GM21526 (cell line): ENCODE measurements at regions not wholly inside any gene's neighbourhood (a gene's known extent, or its start where the extent isn't known, plus 50 kb on each side); places are given as distances from the start of the nearest gene placed in this dataset.

Source experiments
- ATAC-seq: cut with Tn5 transposase; IDR thresholded peaks from one replicate; pipeline ENCODE4 v1.9.1; 2021; ENCODE audit warnings: moderate library complexity; ENCODE audit not compliant: unreplicated experiment, low FRiP score

DNA sequence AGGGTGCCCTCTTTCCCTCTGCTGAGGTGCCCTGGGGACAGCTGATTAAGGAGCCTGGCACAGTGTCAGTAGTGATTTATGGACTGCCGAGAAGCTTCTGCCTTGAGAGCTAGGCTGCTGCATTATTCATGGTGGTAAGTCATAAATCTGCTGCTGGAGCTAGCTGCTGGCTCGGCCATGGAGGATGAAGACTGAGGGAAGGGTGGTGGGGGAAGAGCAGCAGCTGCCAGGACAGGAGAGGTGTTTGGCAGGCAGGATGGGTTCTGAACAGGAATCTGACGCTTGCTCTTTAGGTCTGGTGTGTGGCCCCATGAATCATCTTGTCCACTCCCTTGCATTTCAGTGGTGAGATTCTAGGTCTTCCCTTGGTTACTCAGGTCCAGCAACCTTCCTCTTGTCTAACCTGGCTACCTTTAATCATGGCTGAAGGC lies 296.3 kb downstream of the DYSF start:
- no peak for ATAC-seq

DNA sequence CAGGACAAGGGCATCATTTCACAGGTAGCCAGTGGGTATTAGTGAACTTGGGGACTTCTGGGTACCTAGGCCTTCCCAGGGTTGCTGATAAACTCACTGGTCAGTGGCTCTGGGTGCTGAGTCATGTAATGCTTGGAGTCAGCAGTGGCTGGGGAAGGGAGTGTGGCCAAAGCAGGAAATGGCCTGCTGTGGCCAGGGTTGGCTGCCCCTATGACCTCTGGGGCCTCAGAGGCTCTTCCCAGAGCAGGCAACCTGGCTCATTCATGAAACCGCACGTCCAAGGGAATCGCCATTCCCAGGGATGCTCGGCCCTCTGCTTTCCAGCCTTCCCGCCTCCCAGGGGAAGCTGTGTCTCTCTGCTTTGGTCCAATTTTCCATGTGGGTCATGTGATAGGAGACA lies 294.9 kb downstream of the DYSF start:
- no peak for ATAC-seq

DNA sequence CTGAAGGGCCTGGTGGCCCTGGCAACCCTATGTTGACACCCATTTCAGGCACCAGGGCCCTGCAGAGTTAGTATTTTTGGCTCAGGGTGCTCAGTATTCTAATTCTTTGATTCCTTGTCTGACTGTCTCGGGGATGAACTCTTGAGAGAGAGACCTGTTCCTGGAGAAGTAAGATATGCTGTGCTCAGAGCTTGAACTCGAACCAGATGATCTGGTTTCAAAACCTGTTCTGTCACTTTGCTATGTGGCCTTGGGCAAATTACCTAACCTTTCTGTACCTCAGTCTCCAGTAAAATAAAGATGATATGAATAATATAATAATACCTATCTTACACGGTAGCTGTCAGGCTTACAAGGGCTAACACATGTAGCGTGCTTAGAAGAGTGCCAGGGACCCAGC lies 294.2 kb downstream of the DYSF start:
- no peak for ATAC-seq

DNA sequence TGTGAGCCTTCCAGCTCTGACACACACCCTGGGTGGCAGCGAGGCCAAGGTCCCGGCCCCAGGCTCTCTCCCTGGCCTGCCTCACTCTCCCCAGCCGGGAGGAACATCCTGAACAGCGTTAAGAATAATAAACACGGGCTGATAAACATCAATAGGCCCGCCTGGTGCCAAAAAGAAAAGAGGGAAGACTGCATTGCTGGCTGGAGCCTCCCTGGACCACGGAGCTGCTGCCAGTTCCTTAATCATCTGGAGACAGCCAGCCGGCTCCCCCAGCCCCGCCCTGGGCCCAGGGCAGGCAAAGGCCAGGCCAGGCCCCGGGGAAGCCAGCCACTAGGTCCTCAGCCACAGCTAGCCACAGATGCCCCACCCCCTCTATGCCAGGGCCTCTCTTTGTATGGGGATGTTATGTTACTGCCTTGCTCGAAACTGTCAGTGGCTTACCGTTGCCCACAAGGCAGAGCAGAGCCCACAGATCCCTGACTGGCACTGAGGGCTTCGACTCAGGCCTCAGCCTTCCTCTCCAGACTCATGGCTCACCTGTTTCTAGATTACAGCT lies 293.7 kb downstream of the DYSF start:
- ATAC-seq, result no peak

DNA sequence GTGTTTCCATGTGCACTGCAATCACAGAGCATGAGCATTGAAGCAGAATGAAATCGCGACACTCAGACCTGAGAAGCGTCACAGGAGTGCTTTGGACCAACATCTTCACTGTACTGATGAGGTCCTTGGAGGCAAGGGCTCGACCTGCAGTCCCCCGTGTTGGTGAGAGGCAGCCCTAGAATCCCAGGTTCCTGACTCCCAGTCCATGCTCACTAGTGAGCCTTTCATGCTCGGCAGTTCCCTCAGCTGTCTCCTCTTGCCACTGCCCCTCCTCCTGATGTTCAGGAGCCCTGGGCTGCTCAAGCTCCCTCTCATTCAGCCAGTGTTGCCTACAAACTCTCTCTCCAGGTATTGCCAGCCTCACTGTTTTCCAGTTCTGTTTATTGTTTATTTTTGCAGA lies 291.4 kb downstream of the DYSF start:
- ATAC-seq, result no peak

DNA sequence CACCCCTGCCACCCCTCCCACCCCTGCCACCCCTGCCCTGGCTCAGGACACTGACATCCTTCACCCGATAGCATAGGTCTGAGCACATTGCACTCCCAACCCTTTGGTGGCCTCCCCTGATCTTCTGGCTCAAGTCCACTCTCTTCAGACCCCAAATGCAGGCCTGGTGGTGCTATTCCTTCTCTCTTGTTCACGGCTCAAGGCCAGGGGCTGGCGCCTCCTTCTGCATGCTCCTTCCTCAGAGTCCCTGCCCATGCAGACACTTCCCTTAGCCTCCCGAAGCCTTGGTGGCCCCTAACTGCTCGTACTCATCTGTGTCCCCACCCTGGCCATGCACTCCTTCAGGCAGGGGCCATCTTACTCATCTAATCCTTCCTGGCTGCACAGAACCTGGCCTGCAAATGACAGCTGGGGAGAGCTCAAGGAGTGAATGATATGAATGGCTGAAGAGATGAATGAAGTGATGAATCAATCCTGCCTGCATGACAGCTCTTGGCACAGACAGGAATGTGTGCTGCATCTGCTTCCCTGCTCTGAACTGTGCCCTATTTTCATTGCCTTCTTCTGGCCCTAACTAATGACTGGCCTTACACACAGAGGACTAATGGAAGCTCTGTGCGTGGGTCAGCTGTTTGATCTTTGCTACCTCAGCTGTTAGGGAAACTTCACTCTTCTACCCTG lies 290.8 kb downstream of the DYSF start:
- no peak for ATAC-seq

DNA sequence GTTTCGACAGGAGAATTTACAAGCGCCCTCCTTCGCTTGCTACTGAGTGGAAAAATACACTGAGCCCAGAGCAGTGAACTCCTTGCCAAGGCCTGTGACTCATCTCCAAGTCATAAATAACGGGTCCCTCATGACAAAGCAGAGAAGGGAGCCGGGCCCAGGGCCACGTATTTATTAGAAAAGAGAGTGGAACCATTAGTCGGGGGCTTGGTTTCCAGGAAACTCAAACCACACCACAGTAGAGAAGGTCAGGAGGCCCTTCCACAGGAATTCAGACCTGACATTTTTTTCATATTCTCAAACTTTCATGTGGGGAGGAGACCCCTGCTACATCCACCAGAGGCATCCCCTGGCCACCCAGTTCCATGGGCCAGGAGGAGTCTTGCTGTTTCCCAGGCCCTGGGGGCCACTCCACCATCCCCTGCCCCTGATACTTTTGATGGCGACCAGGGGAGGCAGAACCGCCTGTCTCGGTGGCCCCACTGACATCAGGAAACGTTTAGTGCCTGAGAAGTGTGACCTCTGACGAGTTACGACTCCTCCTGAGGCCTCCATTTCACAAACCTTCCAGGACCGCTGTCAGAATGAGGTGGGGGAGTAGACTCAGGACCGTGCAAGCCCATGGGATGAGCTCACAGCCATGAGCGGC lies 289.7 kb downstream of the DYSF start:
- ATAC-seq, result no peak

DNA sequence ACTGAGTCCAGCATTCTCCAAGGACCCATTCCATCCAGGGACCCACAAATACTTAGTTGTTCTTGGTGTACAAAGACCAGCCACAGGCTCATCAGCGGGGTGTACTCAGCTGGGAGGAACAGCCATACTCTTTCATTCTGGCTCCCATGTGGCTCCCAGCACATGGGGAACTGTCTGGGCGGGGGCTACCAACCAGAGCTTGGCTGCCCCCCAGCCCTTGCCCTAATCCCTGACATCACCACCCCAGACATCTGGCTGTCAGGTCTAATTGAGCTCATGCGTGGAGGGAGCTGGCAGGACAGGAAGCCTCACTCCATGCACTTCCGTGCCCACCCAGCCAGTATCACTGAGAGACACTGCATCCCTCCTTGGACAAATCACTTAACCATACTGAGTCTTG lies 283.6 kb downstream of the DYSF start:
- no peak for ATAC-seq

DNA sequence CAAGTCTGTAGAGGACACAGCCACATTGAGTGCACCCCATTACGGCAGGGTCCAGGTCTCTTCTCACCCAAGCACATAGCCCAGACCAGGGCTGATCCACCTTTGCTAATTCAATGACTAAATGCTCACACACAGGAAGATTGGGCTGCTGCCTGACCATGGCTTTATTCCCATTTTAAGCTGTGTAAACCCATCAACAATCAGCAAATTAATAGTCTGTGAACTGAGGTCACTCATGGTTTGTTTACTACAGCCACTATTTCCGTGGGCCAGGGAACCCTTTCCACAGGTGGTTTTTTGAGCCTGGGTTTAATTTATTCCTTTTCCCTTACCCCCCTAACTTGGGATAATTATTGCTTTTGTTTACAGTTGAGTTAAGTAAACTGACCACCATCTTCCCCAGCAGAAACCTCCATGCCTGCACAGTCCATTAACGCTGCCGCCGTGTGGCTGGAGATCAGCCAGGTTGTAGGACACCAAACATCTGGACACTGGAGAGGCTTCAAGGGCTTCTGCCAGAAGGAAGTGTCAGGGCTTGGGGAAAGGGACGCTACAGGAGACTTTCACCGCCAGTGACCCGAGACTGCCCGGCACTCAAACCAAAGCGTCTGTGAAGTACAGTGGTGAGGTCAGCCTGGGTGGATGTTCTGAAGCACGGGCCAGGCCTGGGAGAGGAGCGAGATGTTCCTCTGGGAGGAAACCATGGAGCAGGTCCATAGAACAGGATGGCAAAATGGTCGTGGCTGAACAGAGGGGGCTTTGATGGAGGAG lies 282.9 kb downstream of the DYSF start:
- no peak for ATAC-seq
